Left lobe of liver (tissue), 2 donors: ENCODE measurements at regions not wholly inside any gene's neighbourhood (a gene's known extent, or its start where the extent isn't known, plus 50 kb on each side); places are given as distances from the start of the nearest gene placed in this dataset.
"Not testable (repeated sequence)": the region's sequence is repeated elsewhere in the genome, so short reads cannot be mapped to it uniquely, and the experiment has no call there.

ENCODE experiments used
- ATAC-seq: fragments of 200-7000 bp; cut with Tn5 transposase; one replicate; pipeline ENCODE4 v1.9.1; 2020; ENCODE audit warnings: mild to moderate bottlenecking, moderate library complexity
- DNase-seq: peaks from one replicate; pipeline ENCODE4 v3.0.0-alpha.2; 2020; ENCODE audit warnings: low spot score
- donor health status: DM: no; HTN: no; CAD: no; lungs with moderate emphysema.
- donor health status: DM: no; HTN: yes; CAD: no.

DNA sequence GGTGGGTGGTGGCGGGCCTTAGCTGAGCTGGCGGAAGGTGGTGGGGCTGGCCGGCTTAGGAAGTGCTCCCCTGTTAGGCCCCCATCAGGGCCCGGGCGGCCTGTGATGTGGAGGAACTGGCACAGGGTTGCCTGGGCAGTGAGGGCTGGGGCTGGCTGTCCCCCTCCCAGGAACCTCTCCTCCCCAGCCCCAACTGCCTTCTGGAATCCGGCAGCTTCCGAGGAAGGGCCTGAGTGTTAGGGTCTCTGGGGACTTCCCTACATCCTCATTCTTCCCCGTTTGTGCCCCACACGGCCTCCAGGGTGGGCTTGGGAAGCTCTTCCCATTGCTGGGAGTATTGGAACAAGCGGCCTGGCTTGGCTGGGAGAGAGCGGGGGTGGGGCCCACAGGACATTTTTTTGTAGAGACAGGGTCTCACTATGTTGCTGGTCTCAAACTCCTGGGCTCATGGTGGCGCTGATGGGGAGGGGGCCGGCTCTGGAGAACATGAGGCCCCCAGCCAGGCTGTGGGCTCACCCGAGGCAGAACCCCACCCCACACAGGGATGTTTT, 89.9 kb upstream of the CIBAR2 start:
- no peak for DNase-seq
- no peak for ATAC-seq

DNA sequence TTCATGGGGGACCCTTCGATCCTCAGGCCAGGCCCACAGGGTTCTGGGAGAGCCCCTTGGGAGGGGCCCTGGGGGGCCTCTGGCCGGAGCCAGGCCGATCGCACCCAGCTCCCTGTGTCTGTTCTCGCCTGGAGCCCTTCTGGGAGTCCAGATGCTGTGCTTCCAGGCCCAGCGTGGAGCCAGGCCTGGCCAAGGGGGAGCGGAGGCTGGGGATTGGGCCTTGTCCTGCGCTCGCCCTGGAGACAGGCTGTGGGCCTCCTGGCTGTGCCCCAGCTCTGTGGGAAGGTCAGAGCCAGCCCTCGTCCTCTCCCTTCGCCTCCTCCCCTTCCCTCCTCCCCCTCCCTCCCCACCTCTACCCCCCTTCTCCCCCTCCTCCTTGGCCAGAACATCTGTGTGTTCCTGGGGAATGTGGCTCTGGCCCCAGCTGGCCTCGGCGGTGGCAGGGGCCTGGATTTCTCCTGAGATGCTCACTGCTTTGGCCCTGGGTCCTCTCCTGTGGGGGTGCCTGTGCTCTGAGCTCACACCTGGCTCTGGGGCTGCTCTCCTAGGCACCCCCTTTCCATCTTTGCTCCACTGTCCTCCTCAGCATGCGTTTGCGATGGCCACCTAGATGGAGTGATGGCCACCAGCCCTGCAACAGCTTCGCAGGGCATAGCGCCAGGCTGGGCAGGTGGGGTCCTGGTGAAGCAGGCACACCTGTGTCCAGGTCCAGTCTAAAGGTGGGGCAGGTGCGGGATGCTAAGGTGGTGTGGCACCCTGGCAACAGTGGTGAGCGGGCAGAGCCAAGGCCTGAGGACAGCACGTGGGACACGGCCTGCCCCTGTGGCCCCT, 90.6 kb upstream of the CIBAR2 start:
- peak; percentile 7 for ATAC-seq
- no peak for DNase-seq

DNA sequence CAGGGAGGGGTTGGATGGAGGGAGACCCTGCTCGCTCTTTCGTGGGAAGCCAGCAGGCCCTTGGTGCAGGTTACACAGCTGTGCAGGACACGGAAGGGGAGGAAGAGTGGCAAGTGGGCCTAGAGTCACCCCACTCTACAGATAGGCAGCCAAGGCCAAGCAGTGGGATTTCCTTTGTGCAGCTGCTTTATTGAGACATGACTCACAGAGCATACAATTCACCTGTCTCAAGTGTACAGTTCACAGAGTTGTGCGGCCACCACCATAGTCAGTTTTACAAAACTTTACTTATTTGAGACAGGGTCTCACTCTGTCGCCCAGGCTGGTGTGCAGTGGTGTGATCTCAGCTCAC, 91.2 kb upstream of the CIBAR2 start:
- DNase-seq (no peak), ATAC-seq (no peak)

GRCh38 chr16:85204242-85205010, 92.2 kb upstream of the CIBAR2 start:
- no peak for ATAC-seq
- no peak for DNase-seq

GRCh38 chr16:85205257-85205656, 93.0 kb upstream of the CIBAR2 start:
- not testable (repeated sequence) for ATAC-seq, DNase-seq

- DNase-seq = no peak
- peak; percentile 9 for ATAC-seq
Measured at GRCh38 chr16:85205747-85206471, 93.6 kb upstream of the CIBAR2 start.

- ATAC-seq (peak; percentile 18), DNase-seq (no peak)
Measured at GRCh38 chr16:85206472-85207356, 94.4 kb upstream of the CIBAR2 start.

DNA sequence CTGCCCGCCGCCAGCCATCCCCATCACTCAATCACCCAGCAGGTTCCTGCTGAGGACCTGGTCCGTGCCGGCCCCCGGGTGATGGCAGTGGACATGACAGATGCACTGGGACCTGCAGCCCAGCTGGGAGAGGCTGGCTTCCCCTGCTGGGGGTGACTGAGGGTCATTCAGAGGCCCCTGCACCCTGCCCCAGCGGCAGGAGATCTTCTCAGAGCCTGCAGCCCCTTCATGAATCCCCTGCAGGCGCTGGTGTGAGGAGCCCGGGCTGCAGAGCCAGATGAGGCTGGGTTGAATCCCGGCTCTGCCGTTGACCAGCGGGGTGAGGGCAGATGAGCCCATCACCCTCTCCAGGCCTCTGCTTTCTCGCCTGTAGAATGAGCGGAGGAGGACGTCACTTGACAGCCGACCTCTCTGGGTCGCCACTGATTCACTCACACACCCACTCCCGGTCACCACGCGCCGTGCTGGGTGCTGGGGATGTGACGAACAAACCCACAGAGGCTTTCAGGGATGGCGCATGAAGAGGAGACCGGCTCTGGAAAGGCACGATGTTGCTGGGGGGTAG, 95.2 kb upstream of the CIBAR2 start:
- ATAC-seq (no peak), DNase-seq (no peak)

DNA sequence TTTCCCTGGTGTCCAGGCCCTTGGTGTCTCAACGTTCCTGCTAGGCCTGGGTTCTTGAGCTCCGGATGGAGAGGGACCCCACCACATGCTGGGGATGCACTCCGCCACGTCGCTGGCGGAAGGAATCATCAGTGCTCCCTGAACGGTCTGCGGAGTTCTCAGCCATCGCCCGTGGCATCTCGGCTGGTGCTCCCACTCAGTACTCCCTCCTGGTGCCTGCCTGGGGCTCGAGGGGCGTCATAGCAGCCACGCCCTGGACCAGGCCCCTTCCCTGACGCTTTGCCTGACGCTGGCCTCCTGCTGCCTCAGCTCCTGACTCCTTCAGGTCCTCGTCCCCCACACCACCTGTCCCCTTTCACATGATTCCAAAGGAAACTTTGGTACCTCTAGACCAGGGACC, 95.9 kb upstream of the CIBAR2 start:
- no peak for ATAC-seq
- no peak for DNase-seq

- DNase-seq (no peak), ATAC-seq (no peak)
Measured at GRCh38 chr16:85208643-85209520, 96.6 kb upstream of the CIBAR2 start.

- DNase-seq = peak; percentile 95
- peak; percentile 79 for ATAC-seq
Measured at GRCh38 chr16:85209526-85210121, 97.4 kb upstream of the CIBAR2 start.

GRCh38 chr16:85210423-85211169, 98.3 kb upstream of the CIBAR2 start:
- ATAC-seq = no peak
- no peak for DNase-seq

GRCh38 chr16:85211271-85211801, 99.1 kb upstream of the CIBAR2 start:
- ATAC-seq = no peak
- no peak for DNase-seq

DNA sequence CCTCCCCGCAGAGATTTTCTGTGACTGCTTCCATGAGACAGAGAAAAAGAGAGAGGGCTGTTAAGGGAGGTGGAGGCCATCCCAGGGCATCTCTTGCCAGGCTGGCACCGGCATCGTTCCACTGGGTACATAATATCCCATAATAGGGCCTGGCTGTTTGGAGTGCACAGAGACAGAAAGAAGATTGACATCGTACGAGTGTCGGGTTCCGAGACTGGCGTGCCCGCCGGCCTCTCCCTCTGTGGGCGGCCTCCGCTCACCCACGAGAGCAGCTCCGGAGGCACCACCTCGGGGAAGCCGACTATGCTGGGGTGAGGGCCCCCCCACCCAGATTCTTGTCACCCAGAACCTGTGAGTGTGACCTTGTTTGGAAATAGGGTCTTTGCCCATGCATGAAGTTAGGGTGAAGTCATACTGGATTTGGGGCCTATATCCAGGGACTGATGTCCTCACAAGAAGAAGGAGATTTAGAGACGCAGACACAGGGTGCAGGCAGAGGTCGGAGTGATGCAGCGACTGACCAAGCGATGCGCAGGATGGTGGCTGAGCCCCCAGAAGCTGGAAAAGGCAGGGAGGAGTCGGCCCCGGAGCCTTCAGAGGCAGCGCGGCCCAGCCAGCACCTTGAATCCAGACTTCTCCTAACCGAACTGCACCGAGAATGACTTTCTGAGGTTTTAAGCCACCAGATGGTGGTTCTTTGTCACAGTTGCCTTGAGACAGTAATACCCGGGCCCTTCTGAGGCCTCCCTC, 101.8 kb upstream of the CIBAR2 start:
- DNase-seq (no peak), ATAC-seq (no peak)

DNA sequence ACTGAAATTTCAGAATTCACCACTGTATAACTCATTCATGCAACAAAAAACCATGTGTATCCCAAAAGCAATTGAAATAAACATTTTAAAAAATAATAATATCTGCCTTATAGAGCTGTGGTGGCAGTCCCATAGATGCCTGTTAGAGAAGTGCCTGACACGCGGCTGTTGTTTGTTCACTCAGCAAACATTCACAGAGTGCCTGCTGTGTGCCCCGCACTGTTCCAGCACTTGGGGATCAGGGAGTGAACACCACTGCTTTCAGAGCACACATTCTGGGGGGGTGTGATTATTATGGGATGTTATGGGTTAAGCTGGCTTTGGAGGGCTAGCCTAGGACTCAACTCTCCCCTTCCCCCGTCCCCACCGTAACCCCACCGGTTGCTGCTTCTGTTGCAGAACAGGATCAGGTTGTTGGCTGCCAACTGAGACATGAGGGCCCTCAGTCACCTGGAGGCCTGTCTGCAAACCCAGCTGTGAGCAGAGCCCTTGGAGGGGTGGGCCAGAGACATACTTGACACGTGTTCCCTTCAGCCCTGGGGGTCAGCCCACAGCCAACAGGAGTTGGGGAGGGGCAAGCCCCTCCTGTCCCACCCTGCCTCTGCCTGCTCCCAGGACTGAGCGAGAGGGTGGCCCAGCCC, 103.3 kb upstream of the CIBAR2 start:
- ATAC-seq (no peak), DNase-seq (no peak)
